Retina (tissue), 1 donor: ENCODE measurements at regions not wholly inside any gene's neighbourhood (a gene's known extent, or its start where the extent isn't known, plus 50 kb on each side); places are given as distances from the start of the nearest gene placed in this dataset.
"Not testable (repeated sequence)": the region's sequence is repeated elsewhere in the genome, so short reads cannot be mapped to it uniquely, and the experiment has no call there.

Source experiments
- DNase-seq: peaks from one replicate; pipeline ENCODE4 v3.0.0-alpha.2; 2016

DNA sequence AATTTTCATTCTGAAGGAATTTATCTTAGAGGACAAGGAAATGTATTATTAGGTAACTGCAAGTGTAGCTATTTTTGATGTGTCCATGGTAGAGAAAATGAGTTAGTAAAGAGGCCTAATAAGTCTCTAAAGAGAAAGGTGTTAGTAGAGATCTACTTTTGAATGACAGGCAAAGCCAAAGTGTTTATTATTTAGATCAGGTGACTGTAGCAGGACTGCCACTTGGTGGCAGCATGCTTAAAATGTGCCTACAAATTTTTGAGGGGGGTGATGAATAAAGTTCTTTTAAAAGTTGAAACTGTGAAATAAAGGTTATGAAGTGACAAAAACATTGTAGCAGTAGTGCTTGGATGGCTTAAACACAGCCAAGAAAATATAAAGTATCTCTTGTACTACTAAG is 421.5 kb upstream of the MEIS1 start:
- no peak for DNase-seq

DNA sequence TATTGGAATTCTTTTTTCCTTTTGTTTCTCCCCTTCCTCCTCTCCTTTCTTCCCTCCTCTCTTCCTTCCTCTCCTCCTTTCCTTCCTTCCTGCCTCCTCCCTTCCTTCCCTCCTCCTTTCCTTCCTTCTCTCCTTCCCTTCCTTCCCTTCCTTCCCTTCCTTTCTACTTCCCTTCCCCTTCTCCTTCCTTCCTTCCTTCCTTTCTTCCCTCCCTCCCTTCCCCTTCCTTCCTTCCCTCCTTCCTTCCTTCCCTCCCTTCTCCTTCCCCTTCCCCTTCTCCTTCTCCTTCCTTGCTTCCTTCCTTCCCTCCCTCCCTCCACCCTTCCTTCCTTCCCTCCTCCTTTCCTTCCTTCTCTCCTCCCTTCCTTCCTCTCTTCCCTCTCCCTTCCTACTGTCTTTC is 431.0 kb upstream of the MEIS1 start:
- no peak for DNase-seq

DNA sequence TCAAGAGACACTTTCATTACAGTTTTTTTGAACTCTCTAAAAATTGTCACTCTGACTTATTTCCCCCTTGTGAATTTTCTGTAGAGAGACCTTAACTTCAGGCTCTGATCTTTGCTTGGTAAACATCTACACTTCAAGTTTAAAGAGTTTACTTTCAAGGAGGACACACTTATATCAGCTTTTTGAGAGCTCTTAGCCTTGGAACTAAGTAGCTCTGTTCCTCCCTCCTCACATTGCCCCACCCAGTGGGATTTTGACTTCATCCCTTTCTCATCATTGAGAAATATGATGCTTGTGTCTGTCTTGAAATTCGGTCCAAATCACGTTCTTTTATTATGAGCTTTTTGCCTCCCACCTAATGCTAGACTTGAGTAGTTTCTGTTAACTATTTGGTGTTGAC is 433.4 kb upstream of the MEIS1 start:
- no peak for DNase-seq

DNA sequence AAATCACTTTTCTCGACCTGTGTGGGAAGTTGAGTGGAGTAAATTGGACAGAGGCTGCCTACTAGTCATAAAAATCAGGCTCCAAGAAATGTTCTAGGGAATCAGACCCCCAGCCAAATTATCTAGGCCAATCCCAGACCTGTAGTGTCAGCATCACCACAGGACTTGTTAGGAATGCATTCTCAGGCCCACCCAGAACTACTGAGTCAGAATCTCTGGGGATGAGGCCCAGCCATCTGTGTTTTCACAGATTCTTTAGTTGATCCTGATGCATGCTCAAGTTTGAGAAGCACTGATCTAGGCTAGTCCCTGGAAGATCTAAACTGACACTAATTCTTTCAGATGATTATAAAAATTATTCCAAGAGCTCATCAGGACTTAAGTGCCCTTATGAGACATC is 434.0 kb upstream of the MEIS1 start:
- no peak for DNase-seq

DNA sequence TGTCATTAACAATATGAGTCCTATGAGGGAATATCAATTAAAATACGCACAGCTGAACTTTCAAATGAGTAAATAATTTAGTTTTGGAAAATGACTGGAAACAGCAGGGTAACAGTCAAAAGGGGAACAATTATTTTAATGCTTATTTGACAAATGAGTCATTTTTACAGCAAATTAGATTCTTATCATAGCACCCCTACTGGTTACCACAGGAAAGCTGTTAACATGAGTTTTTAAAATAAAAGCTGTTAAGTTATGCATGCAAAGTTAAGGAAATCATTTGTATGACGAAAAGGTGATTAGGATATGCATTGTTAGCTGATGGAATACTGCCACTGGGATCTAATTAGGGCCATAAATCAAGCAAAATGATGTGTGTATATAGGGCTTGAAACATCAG is 435.1 kb upstream of the MEIS1 start:
- DNase-seq = no peak

DNA sequence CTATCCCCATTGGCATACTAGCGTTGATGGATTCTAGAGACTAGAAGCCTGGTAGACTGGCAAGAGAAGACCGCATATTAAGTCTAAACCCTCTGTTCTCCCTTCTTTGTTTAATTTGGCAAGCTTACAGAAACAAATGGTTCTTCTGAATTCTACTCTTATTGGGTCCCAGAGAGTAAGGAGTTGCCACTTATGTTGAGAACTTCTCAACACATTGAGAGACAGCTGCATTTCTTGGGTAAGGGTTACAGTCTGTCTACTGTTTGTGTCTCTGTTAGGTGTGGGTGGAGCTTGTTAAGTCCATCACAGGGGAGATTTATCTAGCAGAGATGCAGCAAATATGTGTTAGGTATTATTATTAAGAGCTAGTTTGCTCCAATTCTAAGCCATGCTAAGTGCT is 435.8 kb upstream of the MEIS1 start:
- DNase-seq = no peak

DNA sequence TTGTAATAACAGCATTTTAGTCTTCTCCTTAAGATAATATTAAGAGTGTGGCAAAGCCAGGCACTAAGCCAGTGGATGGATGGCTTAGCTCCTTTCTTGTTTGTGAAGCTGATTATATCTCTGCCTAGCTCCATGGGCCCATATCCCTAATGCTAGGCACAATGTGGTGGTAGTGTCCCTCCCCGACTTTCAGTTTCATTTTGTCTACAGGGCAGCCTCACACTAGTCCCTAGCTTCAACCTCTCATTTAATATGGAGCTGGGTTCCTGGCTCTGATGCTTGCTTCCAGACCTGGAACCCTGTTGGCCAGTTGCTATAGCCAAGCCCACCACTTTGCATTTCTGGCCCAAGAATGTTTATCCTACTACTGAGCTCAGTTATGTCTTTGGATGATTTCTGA is 437.0 kb upstream of the MEIS1 start:
- DNase-seq = no peak

DNA sequence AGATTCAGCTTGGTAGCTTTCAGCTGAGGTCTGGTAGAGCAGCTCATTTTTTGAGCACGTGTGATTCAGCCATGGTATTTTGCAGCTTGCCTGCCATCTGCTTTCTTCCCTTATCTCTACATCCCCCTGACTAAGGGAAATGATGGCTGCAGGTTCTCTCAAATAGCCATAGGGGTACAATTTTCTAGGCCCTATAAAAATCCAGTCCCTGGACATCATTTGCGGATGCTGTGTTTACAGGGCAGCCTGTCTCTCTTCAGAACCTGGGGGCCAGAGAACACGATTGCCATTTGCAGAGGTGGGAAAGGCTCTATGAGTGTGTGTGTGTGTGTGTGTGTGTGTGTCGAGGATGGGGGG is 442.7 kb upstream of the MEIS1 start:
- no peak for DNase-seq

DNA sequence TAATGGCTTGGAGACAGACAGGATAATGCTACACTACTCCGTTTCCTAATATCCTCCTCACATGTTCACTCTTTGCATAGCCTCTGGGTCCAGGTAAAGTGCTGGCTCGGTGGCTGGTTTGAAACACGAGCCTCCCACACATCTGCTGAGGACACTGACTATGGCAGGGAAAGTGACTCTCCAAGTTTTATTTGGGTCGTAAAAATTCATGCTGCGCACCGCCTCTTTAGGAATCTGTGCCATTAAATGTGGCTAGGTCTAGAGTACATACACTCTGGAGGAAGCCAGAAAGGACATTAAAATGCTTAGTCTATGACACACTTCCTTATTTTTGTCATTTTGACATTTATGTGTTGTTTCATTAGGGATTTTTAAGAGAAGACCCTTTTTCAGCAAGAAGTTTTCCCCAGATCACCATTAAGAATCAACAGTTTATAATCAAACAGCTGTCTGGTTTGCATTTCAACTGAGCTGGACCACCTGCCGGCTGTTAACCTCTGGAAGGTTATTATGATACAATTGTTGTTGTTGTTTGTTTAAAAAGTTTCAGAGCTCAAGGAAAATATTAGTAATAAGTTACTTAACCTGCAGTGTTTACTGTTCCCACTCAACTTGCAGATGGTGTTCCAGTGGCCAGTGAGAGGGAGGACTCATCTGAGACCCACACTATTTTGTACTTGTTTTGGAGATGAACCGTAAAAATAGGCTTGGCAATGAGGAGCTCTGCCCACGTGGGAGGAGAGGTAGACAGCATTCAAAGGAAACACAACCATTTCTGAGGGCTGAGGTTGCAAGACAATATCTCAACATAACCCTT is 443.3 kb upstream of the MEIS1 start:
- DNase-seq = no peak

DNA sequence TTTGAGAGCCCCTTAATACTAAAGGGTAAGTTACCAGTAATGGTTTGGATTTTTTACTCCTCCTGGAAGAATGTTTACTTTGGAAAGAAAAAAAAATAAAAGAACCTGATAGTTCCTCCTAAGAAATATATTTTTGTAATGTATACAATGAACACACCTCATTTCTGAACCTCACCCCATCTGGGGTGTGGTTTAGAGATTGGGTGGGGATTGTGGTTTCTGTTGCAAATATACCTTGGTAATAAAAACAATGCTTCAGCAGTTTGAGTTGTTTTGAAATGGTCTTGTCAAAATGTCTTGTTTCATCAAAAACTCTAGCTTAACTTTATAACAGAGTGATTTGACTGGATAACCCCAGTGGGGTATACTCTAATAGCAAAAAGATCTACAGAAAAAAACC is 448.9 kb upstream of the MEIS1 start:
- no peak for DNase-seq

DNA sequence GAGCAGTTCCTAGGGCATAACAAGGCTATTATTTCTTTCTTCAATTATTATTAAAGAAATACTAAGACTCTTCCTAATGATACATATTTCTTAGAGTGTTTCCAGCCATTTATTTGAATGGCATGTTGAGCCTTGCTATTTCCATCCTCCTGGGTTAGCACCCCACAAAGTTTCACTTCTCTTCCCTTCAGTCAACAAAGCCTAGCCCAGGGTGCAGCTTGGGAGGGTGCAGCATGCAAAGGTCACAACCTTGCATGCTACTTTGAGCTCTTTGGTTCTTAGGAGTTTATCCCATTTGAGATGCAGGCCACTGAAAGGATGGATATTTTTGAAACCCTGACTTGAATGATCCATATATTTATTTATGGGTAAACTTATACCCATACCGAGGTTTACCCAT is 454.4 kb upstream of the MEIS1 start:
- no peak for DNase-seq

DNA sequence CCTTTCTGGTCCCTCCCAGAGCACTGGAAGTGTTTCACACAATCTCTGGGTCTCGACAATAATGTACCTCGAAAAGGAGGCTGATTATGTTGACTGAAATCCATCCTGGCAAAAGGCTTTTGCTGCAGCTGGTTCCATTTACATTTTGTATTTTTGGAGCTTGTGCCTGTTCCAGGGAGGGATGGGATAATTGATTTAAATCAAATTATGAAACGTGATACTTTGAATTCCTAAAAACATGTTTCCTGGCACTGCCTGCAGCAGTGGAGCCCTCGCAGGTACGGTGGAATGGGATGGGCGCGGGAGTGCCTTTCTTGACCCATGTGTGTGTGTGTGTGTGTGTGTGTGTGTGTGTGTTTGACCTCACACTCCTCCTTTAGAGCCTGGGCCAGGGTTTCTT is 455.5 kb upstream of the MEIS1 start:
- DNase-seq = no peak

DNA sequence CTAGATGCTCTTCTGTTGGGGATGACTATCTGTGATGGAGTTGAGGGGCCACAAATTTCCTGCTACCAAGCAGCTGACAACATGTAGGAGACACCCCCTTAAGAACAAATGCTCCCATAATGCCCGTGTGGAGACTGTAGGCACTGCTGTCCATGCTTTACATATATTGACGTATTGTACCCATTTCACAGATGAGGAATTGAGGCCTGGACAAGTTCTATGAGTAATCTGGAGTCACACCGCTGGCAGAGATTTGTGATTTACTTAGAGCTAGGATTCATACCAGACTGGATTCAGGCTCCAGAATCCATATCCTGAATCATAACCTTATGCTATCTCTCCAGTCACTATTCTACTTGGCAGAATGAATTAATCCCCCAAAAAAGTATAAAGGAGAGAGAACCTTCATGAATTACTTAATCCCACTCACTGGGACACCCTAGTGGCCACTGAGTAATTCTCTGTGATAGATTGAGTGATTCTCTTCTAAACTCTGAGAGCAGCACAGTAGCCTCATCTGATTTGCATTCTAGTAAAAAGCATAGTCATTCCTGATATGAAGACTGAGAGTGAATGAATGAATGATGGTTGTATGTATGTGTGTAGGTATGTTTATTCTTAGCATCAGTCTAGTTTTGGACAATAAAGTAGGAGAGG is 460.7 kb upstream of the MEIS1 start:
- DNase-seq = no peak

DNA sequence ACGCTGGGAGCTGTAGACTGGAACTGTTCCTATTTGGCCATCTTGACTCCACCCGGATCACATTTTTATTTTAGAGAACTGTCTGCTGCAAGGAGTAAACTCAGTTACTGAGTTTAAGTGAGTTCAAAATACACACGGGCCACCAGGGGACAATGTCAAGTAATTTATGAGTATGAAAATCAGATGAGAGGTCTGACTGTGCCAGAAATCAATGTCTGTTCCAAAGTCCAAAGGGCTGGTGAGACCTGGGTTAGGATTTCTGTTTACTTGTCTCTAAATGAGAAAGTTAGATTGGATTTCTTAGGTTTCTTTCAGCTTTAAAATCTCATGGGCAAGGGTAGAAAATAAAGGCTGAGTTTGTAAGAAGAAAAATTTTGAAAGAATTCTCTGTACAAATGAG is 465.8 kb upstream of the MEIS1 start:
- no peak for DNase-seq

DNA sequence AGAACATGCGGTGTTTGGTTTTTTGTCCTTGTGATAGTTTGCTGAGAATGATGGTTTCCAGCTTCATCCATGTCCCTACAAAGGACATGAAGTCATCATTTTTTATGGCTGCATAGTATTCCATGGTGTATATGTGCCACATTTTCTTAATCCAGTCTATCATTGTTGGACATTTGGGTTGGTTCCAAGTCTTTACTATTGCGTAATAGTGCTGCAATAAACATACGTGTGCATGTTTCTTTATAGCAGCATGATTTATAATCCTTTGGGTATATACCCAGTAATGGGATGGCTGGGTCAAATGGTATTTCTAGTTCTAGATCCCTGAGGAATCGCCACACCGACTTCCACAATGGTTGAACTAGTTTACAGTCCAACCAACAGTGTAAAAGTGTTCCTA is 471.6 kb upstream of the MEIS1 start:
- DNase-seq = not testable (repeated sequence)

DNA sequence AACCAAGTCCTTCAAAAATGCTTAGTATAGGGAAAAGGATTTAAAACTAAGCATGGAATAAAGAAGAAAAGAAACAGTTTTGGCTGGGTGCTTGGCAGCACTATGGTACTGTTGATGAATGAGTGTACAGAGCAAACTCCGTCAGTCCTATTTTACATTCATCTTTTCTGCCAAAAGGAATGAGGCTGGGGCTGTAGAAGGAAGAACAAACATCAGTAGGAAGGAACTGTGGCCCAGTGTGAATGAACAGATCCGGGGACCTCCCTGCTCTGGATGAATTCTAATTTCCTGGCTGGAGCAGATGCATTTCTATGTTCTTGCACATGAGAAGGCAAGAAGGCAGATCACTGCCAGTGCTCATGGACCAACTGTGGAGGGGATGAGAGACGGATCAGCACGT is 474.0 kb upstream of the MEIS1 start:
- DNase-seq = no peak

DNA sequence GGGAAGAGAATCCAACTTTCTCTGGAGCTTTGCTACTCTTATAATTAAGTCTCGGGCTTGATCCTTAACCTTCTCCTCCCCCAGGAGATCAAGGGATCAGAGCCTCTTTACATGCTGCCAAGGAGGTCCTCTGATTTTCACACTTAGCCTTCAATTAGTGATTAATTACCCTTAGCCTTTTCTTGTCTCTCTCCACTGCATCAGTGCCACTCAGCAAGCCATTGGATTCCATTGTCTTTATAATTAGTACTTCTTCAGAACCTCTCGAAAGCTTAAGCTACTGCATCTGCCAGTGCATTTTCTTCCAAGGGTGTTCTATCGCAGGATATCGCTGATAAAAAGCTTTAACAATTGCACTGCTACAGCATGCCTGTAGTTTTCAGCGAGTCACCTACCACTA is 477.0 kb upstream of the MEIS1 start:
- DNase-seq = peak; percentile 6

DNA sequence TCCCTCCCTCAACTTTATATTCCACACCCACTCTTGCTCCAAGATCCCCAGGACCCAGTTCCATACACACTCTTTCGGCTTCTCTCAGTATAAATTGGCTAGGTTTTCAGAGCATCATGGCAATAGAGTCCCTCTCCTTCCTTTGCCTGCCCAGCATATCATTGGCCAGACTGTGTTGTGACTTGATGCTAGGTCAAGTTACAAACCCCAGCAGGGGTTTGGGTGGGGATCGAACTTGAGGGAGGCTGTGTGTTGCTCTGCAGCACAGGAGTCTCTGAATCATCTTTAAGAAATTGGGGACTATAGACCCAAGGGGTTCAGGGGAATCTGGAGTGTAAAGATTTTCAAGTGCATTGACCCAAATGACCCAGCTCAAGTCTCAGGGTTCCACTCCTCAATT is 477.5 kb upstream of the MEIS1 start:
- DNase-seq = no peak

DNA sequence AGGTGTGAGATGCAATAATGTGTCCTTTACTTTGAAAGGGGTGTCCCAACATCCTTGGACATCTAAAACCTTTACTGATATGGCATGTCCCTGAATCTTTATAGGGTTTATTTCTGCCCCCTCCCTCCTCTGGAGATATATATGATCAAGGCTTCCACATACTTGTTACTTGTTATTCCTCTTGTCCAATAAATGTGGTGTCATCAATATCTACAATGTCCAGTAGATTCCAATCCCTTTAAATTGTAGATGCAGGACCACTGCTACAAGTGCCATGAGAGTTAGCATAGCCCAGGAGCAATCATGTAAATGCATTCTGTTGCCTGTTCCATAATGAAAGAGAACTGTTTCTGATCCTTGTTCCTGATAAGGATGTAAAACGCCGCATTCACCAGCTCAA is 479.7 kb upstream of the MEIS1 start:
- no peak for DNase-seq

DNA sequence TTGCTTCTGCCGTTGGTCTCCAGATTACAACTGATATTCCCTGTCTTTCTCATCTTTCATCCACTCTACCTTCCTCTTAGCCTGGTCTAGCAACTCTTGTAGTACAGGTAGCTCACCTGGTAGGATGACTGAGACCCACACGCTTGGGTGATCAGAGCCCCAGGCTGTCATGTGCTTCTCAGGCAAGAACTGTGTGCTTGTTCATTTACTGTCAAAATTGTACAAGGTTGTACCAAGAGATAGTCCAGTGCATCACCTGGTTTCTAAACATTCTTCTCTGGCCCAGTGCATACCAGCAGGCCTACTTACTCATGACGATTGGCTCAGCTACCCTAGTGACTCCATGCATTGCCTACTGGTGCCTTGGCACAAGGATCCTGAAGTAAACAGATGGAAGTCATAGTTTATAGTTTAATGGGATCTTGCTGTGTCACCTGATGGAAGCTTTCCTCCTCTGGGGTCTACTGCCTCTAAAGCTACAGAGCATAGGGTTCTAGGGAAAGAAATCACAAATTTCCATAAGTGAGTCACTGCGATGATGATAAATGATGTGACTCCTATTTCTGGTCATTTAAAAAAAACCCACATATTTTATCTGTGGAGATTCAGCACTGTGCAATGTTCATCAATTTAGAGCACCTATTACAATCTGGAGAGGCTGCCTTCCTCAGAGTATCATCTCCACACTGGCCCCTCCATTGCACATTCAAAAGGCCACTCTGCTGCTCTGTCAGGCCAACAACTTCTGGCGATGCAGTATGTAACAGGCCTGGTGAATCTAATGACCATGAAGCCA is 481.8 kb upstream of the MEIS1 start:
- no peak for DNase-seq

DNA sequence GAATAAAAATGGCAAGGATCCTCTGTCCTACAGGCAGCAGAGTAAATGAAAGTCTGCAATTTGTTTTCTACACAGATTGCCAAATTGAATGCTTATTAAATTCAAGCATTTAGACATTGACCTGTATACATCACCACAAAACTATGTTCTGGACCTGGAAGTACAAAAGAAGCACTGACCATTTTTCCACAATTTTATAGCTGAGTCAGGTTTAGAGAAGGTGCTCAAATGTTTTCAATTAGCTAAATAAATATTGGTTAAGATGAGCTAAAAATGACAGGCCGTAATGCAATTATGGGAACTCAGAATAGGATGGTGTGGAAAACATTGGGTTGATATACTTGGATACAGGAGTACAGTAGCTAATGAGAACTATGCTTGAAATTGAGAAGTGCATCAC is 490.7 kb upstream of the MEIS1 start:
- DNase-seq = no peak

DNA sequence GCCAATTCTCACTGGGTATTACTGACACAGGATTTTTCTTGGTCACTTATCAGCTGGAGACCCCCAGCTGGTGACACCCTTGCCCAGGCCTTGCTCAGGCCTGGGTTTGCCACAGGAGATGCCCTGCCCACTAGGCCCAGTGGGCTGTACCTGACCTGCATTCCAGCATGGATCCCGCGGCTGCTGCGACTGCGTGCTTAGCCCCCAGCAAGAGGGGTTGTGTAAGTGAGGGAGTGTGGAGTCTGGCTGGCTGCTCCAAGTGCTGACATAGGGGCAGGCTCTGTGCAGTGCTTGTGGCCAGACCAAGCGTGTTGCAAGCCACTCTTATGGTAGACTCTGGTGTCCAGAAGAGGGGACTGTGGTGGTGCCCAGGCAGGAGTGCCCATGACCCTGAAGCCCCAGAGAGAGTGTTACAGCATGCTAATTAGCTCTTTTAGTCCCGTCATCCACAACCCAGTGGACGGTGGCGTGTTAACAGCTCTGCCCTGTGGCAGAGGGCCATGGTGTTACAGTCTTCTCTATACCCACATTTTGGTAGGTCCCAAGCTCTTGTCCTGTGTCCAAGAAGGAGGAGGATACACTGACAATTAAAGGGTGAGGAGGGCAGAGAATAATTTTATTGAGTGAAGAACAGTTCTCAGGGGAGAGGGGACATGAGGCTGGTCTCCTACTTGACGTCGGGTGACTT is 491.7 kb upstream of the MEIS1 start:
- DNase-seq = no peak

DNA sequence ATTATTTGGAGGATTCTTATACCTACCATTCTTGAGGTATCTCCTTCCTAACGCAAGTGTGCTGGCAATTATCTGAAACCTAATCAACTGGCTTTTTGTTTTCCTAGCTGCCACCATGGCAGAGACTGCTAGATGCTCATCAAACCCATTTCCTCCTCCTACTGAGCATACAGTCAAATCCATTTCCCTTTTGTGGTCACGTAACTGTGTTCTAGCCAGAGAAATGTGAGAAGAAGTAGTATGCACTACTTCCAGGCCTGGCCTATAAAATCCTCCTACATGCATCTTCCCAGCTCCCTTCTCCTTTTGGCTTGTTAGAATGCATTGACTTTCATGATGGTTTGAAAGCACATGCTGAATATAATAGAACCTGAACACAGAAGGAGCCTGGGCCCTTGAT is 494.1 kb upstream of the MEIS1 start:
- DNase-seq = no peak

DNA sequence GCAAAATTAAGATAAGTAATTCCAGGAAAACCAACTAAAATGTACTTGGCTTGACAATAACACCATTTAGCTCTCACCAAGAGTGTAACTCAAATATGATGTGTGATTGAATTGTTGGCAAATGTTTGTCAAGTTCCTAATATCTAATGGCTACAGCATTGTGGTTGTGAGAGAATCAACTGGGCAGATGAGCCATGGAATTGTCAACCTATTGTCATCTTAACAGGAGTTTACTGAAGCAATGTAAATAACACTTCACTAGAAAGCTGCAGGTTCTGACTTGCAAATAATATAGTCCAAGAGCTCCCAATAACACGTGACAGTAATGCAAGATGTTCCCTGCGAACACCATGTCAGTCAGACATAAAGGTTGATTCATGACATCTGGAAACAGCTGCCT is 495.2 kb upstream of the MEIS1 start:
- DNase-seq = no peak
